NB4 (cell line): ENCODE measurements at regions not wholly inside any gene's neighbourhood (a gene's known extent, or its start where the extent isn't known, plus 50 kb on each side); places are given as distances from the start of the nearest gene placed in this dataset.

Source experiments
- DNase-seq: peaks from one replicate; pipeline ENCODE4 v3.0.0; 2010; ENCODE audit warnings: low read depth
- H3K4me3 ChIP-seq: one replicate; pipeline ENCODE4 v1.5.1; 2011; ENCODE audit warnings: mild to moderate bottlenecking, low read depth, low read length, moderate library complexity
- MYC ChIP-seq: IDR thresholded peaks from 2 replicates; pipeline ENCODE4 v1.6.1; 2011; ENCODE audit warnings: low read depth, low read length
- POLR2A ChIP-seq: IDR thresholded peaks from 2 replicates; pipeline ENCODE4 v1.6.1; 2011; ENCODE audit warnings: mild to moderate bottlenecking; ENCODE audit not compliant: insufficient read length; ENCODE audit errors: extremely low read depth
- TF ChIP-seq, protein P1 (sequence below): IDR thresholded peaks from one replicate; pipeline ENCODE4 v1.5.1; 2012; ENCODE audit warnings: low read depth, low read length
- TF ChIP-seq, protein P2 (sequence below): IDR thresholded peaks from 2 replicates; pipeline ENCODE4 v1.6.1; 2011; ENCODE audit warnings: low read depth, low read length

DNA sequence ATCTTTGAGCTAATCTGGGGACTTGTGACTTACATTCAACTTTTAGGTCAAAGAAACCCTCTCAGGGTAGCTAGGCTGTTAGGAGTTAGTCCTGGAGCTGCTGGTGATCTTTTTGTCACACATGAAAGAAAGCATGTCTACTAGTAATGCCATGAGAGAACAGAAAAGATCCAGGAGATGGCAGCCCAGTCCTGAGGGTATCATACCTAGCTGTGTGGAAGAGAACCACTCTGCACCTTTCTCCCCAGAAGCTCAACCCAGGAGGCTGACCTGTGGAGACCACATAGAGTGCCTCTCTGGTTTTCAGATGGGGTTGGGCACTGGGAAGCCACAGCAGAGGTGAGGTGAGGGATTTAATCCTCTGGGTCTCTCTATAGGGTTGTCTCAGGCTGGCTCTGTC is 460.2 kb upstream of the UBE2E3 start:
- no peak overlapping the region for H3K4me3 ChIP-seq
- no peak for DNase-seq
- no peak for TF ChIP-seq MYC
- TF ChIP-seq, protein P1, sequence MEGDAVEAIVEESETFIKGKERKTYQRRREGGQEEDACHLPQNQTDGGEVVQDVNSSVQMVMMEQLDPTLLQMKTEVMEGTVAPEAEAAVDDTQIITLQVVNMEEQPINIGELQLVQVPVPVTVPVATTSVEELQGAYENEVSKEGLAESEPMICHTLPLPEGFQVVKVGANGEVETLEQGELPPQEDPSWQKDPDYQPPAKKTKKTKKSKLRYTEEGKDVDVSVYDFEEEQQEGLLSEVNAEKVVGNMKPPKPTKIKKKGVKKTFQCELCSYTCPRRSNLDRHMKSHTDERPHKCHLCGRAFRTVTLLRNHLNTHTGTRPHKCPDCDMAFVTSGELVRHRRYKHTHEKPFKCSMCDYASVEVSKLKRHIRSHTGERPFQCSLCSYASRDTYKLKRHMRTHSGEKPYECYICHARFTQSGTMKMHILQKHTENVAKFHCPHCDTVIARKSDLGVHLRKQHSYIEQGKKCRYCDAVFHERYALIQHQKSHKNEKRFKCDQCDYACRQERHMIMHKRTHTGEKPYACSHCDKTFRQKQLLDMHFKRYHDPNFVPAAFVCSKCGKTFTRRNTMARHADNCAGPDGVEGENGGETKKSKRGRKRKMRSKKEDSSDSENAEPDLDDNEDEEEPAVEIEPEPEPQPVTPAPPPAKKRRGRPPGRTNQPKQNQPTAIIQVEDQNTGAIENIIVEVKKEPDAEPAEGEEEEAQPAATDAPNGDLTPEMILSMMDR, result no peak
- TF ChIP-seq, protein P2, sequence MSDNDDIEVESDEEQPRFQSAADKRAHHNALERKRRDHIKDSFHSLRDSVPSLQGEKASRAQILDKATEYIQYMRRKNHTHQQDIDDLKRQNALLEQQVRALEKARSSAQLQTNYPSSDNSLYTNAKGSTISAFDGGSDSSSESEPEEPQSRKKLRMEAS, result no peak
- TF ChIP-seq POLR2A, result no peak

DNA sequence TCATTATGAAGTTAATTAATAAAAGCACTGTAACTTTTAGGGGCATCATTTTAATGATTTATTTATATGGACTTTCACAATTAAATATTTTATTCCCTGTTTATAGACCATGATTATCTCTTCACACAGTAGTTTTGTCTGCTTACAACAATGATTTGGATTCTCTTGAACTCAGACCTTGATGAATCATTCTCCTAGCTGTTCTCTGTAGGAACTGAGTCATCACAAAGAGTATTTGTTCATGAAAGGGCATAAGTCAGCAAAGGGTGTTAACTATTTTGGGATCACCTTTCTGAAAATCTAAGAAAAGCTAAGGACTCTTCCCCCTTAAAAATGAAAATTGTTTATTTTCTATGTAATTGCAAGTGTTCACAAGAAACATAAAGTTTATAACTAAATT is 461.1 kb upstream of the UBE2E3 start:
- DNase-seq, result no peak
- TF ChIP-seq, protein P1, result no peak
- no peak for TF ChIP-seq POLR2A
- TF ChIP-seq, protein P2, result no peak
- TF ChIP-seq MYC, result no peak
- H3K4me3 ChIP-seq, result no peak overlapping the region

DNA sequence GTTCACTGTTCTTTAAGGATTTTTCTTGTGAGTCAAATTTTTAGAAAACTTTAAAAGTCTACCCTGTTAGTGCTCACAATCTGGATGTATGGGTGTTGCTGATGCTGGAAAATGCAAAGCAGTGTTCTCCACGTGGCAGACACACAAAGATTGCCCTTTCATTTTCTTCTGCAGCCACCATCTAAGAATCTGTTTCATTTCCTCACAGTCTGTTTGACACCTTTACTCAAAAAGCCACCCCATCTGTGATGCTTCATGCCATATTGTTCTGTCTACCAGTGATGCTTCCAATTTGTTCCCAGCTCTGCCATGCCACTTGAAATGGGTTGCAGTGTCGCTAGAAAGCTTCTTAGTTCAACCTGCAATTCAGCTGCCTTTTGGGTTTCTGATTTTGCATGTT is 464.2 kb upstream of the UBE2E3 start:
- TF ChIP-seq POLR2A, result no peak
- TF ChIP-seq, protein P2, result 0 out of 2 replicates have a peak, but pooled peaks have one; percentile 5
- H3K4me3 ChIP-seq, result no peak overlapping the region
- DNase-seq, result no peak

DNA sequence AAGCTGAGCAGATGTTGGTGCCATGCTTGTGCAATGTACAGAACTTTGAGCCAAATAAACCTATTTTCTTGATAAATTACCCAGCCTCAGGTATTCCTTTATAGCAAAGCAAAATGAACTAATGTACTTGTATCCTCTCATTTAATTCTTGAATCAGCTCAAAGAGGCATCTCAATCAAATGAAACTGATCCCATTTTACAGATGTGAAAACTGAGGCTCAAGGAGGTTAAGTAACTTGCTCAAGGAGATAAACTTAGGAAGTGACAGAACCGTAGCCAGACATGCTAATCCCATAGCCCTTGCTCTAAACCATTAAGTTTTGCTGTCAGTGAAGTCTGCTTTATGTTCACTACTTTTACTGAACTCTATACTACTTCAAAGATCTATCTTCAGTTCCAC is 467.0 kb upstream of the UBE2E3 start:
- TF ChIP-seq, protein P1, result no peak
- TF ChIP-seq, protein P2, result no peak
- no peak overlapping the region for H3K4me3 ChIP-seq
- DNase-seq, result no peak

DNA sequence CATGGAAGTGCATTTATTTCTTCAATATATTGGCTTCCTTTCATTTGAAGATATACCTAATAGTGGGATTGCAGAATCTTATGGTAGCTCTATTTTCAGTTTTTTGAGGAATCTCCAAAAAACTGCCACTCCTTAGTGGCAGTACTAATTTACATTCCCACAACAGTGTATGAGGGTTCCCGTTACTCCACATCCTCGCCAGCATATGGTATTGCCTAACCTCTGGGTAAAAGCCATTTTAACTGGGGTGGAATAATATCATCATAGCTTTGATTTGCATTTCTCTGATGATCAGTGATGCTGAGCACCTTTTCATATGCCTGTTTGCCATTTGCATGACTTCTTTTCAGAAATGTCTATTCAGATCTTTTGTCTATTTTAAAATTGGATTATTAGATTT is 471.9 kb upstream of the UBE2E3 start:
- no peak for DNase-seq
- no peak overlapping the region for H3K4me3 ChIP-seq
- no peak for TF ChIP-seq POLR2A
- TF ChIP-seq, protein P1, result no peak
- TF ChIP-seq MYC, result no peak
- TF ChIP-seq, protein P2, result no peak

DNA sequence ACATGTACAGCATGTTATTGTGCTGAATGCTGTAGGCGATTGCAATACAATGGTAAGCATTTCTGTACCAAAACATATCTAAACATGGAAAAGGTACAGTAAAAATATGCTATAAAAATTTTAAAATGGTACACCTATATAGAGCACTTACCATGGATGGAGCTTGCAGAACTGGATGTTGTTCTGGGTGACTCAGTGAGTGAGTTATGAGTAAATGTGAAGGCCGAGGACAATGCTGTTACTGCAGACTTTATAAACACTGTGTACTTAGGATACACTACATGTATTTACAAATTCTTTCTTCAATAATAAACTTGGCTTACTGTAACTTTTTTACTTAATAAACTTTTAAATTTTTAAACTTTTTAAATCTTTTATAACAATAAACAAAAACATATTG is 473.4 kb upstream of the UBE2E3 start:
- TF ChIP-seq, protein P1, result no peak
- TF ChIP-seq MYC, result no peak
- TF ChIP-seq, protein P2, result no peak
- no peak for DNase-seq
- H3K4me3 ChIP-seq, result no peak overlapping the region
